Left lung (tissue), 4 donors: ENCODE measurements at regions not wholly inside any gene's neighbourhood (a gene's known extent, or its start where the extent isn't known, plus 50 kb on each side); places are given as distances from the start of the nearest gene placed in this dataset.

ENCODE experiments used
- ATAC-seq: fragments of 200-7000 bp; cut with Tn5 transposase; one replicate; pipeline ENCODE4 v1.9.1; 2020; ENCODE audit warnings: moderate library complexity
- DNase-seq, 4 donors: peaks; one replicate each; pipeline ENCODE4 v3.0.0-alpha.2; 2013 to 2020
- H3K27ac ChIP-seq, 2 donors: fragments of 200-600 bp; sonication (generic) in 1 of 2; one replicate each; pipeline versions ENCODE4 v1.5.0 to v1.8.0; 2020 to 2021
- H3K27me3 ChIP-seq, 2 donors: fragments of 200-600 bp; sonication (generic) in 1 of 2; one replicate each; pipeline versions ENCODE4 v1.5.0 to v1.8.0; 2020 to 2021
- H3K36me3 ChIP-seq, 2 donors: fragments of 200-600 bp; sonication (generic) in 1 of 2; one replicate each; pipeline versions ENCODE4 v1.5.0 to v1.8.0; 2020 to 2021
- H3K4me1 ChIP-seq, 2 donors: fragments of 200-600 bp; one replicate each; pipeline ENCODE4 v1.8.0; 2021
- H3K4me3 ChIP-seq, 2 donors: fragments of 200-600 bp; sonication (generic) in 1 of 2; one replicate each; pipeline versions ENCODE4 v1.5.0 to v1.8.0; 2020 to 2021; ENCODE audit warnings: mild to moderate bottlenecking in 1 of 2
- H3K9me3 ChIP-seq, 2 donors: fragments of 200-600 bp; sonication (generic) in 1 of 2; one replicate each; pipeline versions ENCODE4 v1.5.0 to v1.8.0; 2020 to 2021
- CTCF ChIP-seq, 2 donors: fragments of 200-600 bp; sonication (generic) in 1 of 2; IDR thresholded peaks; one replicate each; pipeline versions ENCODE4 v1.5.0 to v1.8.0; 2021; ENCODE audit warnings: antibody characterized with exemption in 2 of 2
- intact Hi-C, 2 donors: fragments of 100-400 bp; cut with DNase I; formaldehyde crosslinking; loops; one replicate each; pipeline versions ENCODE4 v1.11.2 to v1.14.2; 2022
- donor health status: DM: no; HTN: yes; CAD: no.
- donor health status: DM: no; HTN: no; CAD: no.

GRCh38 chr13:74865656-74866055 is 616.3 kb downstream of the TBC1D4 start:
- intact Hi-C loops = no loop called here
- H3K4me3 ChIP-seq = no peak overlapping the region
- peaks cover 0 to 15% of the 10 kb centered on the region in 2 donors for H3K9me3 ChIP-seq
- H3K27ac ChIP-seq = no peak overlapping the region
- peak in 1 of 4 donors; percentile 18 for DNase-seq
- no peak for TF ChIP-seq CTCF (IDR thresholded peaks at IDR 0.05)
- H3K27me3 ChIP-seq = no peaks in the 10 kb centered on the region
- H3K4me1 ChIP-seq = no peaks in the 10 kb centered on the region
- H3K36me3 ChIP-seq = no peaks in the 10 kb centered on the region
- ATAC-seq = no peak

- no peak overlapping the region for H3K4me3 ChIP-seq
- H3K9me3 ChIP-seq = peaks cover 0 to 15% of the 10 kb centered on the region in 2 donors
- no peak overlapping the region for H3K27ac ChIP-seq
- intact Hi-C loops = no loop called here
- H3K27me3 ChIP-seq = no peaks in the 10 kb centered on the region
- DNase-seq (no peak), ATAC-seq (no peak)
- no peak for TF ChIP-seq CTCF (IDR thresholded peaks at IDR 0.05)
- H3K36me3 ChIP-seq = no peaks in the 10 kb centered on the region
- H3K4me1 ChIP-seq = no peaks in the 10 kb centered on the region
These were observed 621.2 kb downstream of the TBC1D4 start for GRCh38 chr13:74860789-74861188.

GRCh38 chr13:74850893-74851292 is 631.1 kb downstream of the TBC1D4 start:
- Histone ChIP-seq H3K4me3 (no peak overlapping the region), H3K27me3 (no peaks in the 10 kb centered on the region), H3K9me3 (peaks cover 0 to 29% of the 10 kb centered on the region in 2 donors), H3K27ac (no peak overlapping the region), H3K36me3 (no peaks in the 10 kb centered on the region), H3K4me1 (no peaks in the 10 kb centered on the region)
- intact Hi-C loops = no loop called here
- no peak for TF ChIP-seq CTCF (IDR thresholded peaks at IDR 0.05)
- ATAC-seq (no peak), DNase-seq (no peak)

- Histone ChIP-seq H3K27ac (no peak overlapping the region), H3K9me3 (peaks cover 0 to 18% of the 10 kb centered on the region in 2 donors), H3K4me1 (no peaks in the 10 kb centered on the region), H3K36me3 (no peaks in the 10 kb centered on the region), H3K4me3 (no peak overlapping the region), H3K27me3 (no peaks in the 10 kb centered on the region)
- TF ChIP-seq CTCF (IDR thresholded peaks at IDR 0.05) = no peak
- intact Hi-C loops = no loop called here
- ATAC-seq (no peak), DNase-seq (no peak)
These were observed 634.0 kb downstream of the TBC1D4 start for GRCh38 chr13:74847966-74848365.

- DNase-seq (no peak), ATAC-seq (no peak)
- no peaks in the 10 kb centered on the region for H3K36me3 ChIP-seq
- no peaks in the 10 kb centered on the region for H3K27me3 ChIP-seq
- peaks cover 0 to 16% of the 10 kb centered on the region in 2 donors for H3K9me3 ChIP-seq
- intact Hi-C loops = no loop called here
- H3K4me1 ChIP-seq = no peaks in the 10 kb centered on the region
- TF ChIP-seq CTCF (IDR thresholded peaks at IDR 0.05) = no peak
- no peak overlapping the region for H3K27ac ChIP-seq
- H3K4me3 ChIP-seq = no peak overlapping the region
These were observed 636.2 kb downstream of the TBC1D4 start for GRCh38 chr13:74845806-74846205.
